MCF 10A (cell line): ENCODE measurements at regions not wholly inside any gene's neighbourhood (a gene's known extent, or its start where the extent isn't known, plus 50 kb on each side); places are given as distances from the start of the nearest gene placed in this dataset.

Experiments used
- BruUV-seq: library from RNA; stranded (reverse); fragments of 400-500 nt; replicated peaks from 2 replicates; lab custom pipeline; 2021; lab: Mats Ljungman, UMichigan
- CTCF ChIA-PET: fragments of 300-600 bp; sonication (Branson Sonifier 250); formaldehyde crosslinking; extraction: SDS; loops from one replicate; lab custom pipeline; 2021; ENCODE audit warnings: antibody characterized with exemption, inconsistent platforms; lab: Yijun Ruan, JAX
- POLR2A ChIA-PET: fragments of 300-600, 350-650 bp; sonication (Branson Sonifier 250); formaldehyde crosslinking; extraction: SDS; loops from one replicate; lab custom pipeline; 2020; ENCODE audit warnings: antibody characterized with exemption, inconsistent platforms; lab: Yijun Ruan, JAX
- DNase-seq: peaks from one replicate; pipeline ENCODE4 v3.0.0-alpha.2; 2018; ENCODE audit not compliant: unreplicated experiment
- H3K27ac Mint-ChIP-seq: one replicate; pipeline ENCODE4 v1.8.0; 2022; ENCODE audit warnings: mild to moderate bottlenecking, low read depth, mixed read lengths; ENCODE audit not compliant: unreplicated experiment
- H3K27me3 Mint-ChIP-seq: one replicate; pipeline ENCODE4 v1.8.0; 2022; ENCODE audit warnings: mixed read lengths; ENCODE audit not compliant: insufficient read depth, unreplicated experiment
- H3K36me3 Mint-ChIP-seq: one replicate; pipeline ENCODE4 v1.8.0; 2022; ENCODE audit warnings: mild to moderate bottlenecking, moderate library complexity, mixed read lengths; ENCODE audit not compliant: insufficient read depth, unreplicated experiment
- H3K4me1 Mint-ChIP-seq: one replicate; pipeline ENCODE4 v1.8.0; 2022; ENCODE audit warnings: mixed read lengths; ENCODE audit not compliant: insufficient read depth, unreplicated experiment
- H3K4me3 Mint-ChIP-seq: one replicate; pipeline ENCODE4 v1.8.0; 2022; ENCODE audit warnings: mild to moderate bottlenecking, moderate library complexity, mixed read lengths; ENCODE audit not compliant: unreplicated experiment
- H3K9me3 Mint-ChIP-seq: one replicate; pipeline ENCODE4 v1.8.0; 2022; ENCODE audit warnings: mixed read lengths; ENCODE audit not compliant: unreplicated experiment
- CTCF ChIP-seq: fragments of 200-600 bp; IDR thresholded peaks from one replicate; pipeline ENCODE4 v1.8.0; 2022; ENCODE audit warnings: antibody characterized with exemption, mild to moderate bottlenecking; ENCODE audit not compliant: unreplicated experiment
- intact Hi-C: fragments of 100-400 bp; cut with micrococcal nuclease; formaldehyde crosslinking; loops from 2 replicates; pipeline ENCODE4 v1.14.1; 2022

- peak; percentile 30 for DNase-seq
- no TSS peak for BruUV-seq
- Mint-ChIP-seq H3K27me3 (peaks cover 77% of the 10 kb centered on the region), H3K36me3 (no peaks in the 10 kb centered on the region), H3K4me3 (no peak overlapping the region), H3K27ac (no peak overlapping the region), H3K4me1 (no peaks in the 10 kb centered on the region), H3K9me3 (no peaks in the 10 kb centered on the region)
- intact Hi-C loops = no loop called here
- CTCF ChIA-PET = interaction anchor here (0.6 kb wide), 1 partner anchor 221 kb away, joined by 3 read pairs; no protein-coding TSS in a partner anchor
- TF ChIP-seq CTCF = no peak
- POLR2A ChIA-PET = no interaction called here
These were observed 89.9 kb upstream of the PAK3 start for GRCh38 chrX:111006116-111006515.

- H3K27ac Mint-ChIP-seq = no peak overlapping the region
- ChIA-PET CTCF (interaction anchor here (0.7 to 2.1 kb wide), 3 partner anchors 13 to 16 kb away, joined by 3 to 7 read pairs (median 3); no protein-coding TSS in a partner anchor), POLR2A (no interaction called here)
- DNase-seq = no peak
- intact Hi-C loops = no loop called here
- no TSS peak for BruUV-seq
- TF ChIP-seq CTCF = no peak
- peaks cover 7% of the 10 kb centered on the region for H3K36me3 Mint-ChIP-seq
- H3K27me3 Mint-ChIP-seq = peaks cover 77% of the 10 kb centered on the region
- H3K9me3 Mint-ChIP-seq = no peaks in the 10 kb centered on the region
- H3K4me3 Mint-ChIP-seq = no peak overlapping the region
- no peaks in the 10 kb centered on the region for H3K4me1 Mint-ChIP-seq
These were observed 90.8 kb upstream of the PAK3 start for GRCh38 chrX:111005166-111005565.

- ChIA-PET CTCF (interaction anchor here (0.7 kb wide), 1 partner anchor 11 kb away, joined by 4 read pairs; no protein-coding TSS in a partner anchor), POLR2A (no interaction called here)
- no peak overlapping the region for H3K4me3 Mint-ChIP-seq
- H3K27ac Mint-ChIP-seq = no peak overlapping the region
- intact Hi-C loops = no loop called here
- peaks cover 7% of the 10 kb centered on the region for H3K36me3 Mint-ChIP-seq
- H3K4me1 Mint-ChIP-seq = peaks cover 4% of the 10 kb centered on the region
- peaks cover 4% of the 10 kb centered on the region for H3K9me3 Mint-ChIP-seq
- H3K27me3 Mint-ChIP-seq = peaks cover 71% of the 10 kb centered on the region
- BruUV-seq = no TSS peak
- TF ChIP-seq CTCF = no peak
- DNase-seq = no peak
These were observed 92.9 kb upstream of the PAK3 start for GRCh38 chrX:111003118-111003517.

- POLR2A ChIA-PET = no interaction called here
- intact Hi-C loops = loop anchor here (1.0 to 10.0 kb wide), 5 partner anchors 108 to 548 kb away; no protein-coding TSS in a partner anchor
These were observed 103.4 kb upstream of the PAK3 start for GRCh38 chrX:110992611-110993010.

More at GRCh38 chrX:110992611-110993010, 103.4 kb upstream of the PAK3 start:
- peak; percentile 34 for TF ChIP-seq CTCF
- DNase-seq = peak; percentile 51
- Mint-ChIP-seq H3K4me3 (no peak overlapping the region), H3K4me1 (no peaks in the 10 kb centered on the region), H3K27ac (no peak overlapping the region), H3K27me3 (peaks cover 67% of the 10 kb centered on the region), H3K9me3 (no peaks in the 10 kb centered on the region), H3K36me3 (no peaks in the 10 kb centered on the region)
- BruUV-seq = no TSS peak
- CTCF ChIA-PET = interaction anchor here (0.7 to 2.5 kb wide), 10 partner anchors 9 to 452 kb away, joined by 3 to 14 read pairs (median 4); partner anchors contain the start of gene PAK3
